ENCODE measurements at regions not wholly inside any gene's neighbourhood (a gene's known extent, or its start where the extent isn't known, plus 50 kb on each side); places are given as distances from the start of the nearest gene placed in this dataset.

- TF ChIP-seq POLR2A (IDR thresholded peaks at IDR 0.05; ENCODE audit: extremely low read depth, insufficient read length) (no peak), CTCF (IDR thresholded peaks at IDR 0.05; ENCODE audit: low read depth, low read length) (no peak), MAX (IDR thresholded peaks at IDR 0.05; ENCODE audit: low read depth, low read length) (no peak), MYC (IDR thresholded peaks at IDR 0.05; ENCODE audit: low read depth, low read length) (no peak)
Measured at GRCh38 chr19:28159065-28159464, 1053.9 kb downstream of the UQCRFS1 start.
